ENCODE measurements at regions not wholly inside any gene's neighbourhood (a gene's known extent, or its start where the extent isn't known, plus 50 kb on each side); places are given as distances from the start of the nearest gene placed in this dataset.

- DNase-seq (ENCODE audit: low spot score): no peak
- no peak for TF ChIP-seq CTCF (IDR thresholded peaks at IDR 0.05; ENCODE audit: extremely low read depth, missing control alignments)
These were observed 496.8 kb downstream of the GPAM start for GRCh38 chr10:111686796-111687195.

GRCh38 chr10:111698711-111699110, 484.9 kb downstream of the GPAM start:
- DNase-seq (ENCODE audit: low spot score): no peak
- no peak for TF ChIP-seq CTCF (IDR thresholded peaks at IDR 0.05; ENCODE audit: extremely low read depth, missing control alignments)

- no peak for DNase-seq (ENCODE audit: low spot score)
These were observed 479.6 kb downstream of the GPAM start for GRCh38 chr10:111703986-111704385.

GRCh38 chr10:111705021-111705420, 478.5 kb downstream of the GPAM start:
- no peak for TF ChIP-seq CTCF (IDR thresholded peaks at IDR 0.05; ENCODE audit: extremely low read depth, missing control alignments)
- no peak for DNase-seq (ENCODE audit: low spot score)

More at GRCh38 chr10:111703986-111704385, 479.6 kb downstream of the GPAM start:
- TF ChIP-seq CTCF (IDR thresholded peaks at IDR 0.05; ENCODE audit: extremely low read depth, missing control alignments): no peak

- no peak for DNase-seq (ENCODE audit: low spot score)
- TF ChIP-seq CTCF (IDR thresholded peaks at IDR 0.05; ENCODE audit: extremely low read depth, missing control alignments): no peak
These were observed 477.2 kb downstream of the GPAM start for GRCh38 chr10:111706331-111706730.

GRCh38 chr10:111707076-111707475, 476.5 kb downstream of the GPAM start:
- no peak for TF ChIP-seq CTCF (IDR thresholded peaks at IDR 0.05; ENCODE audit: extremely low read depth, missing control alignments)
- DNase-seq (ENCODE audit: low spot score): no peak

GRCh38 chr10:111709603-111710002, 474.0 kb downstream of the GPAM start:
- DNase-seq (ENCODE audit: low spot score): no peak
- no peak for TF ChIP-seq CTCF (IDR thresholded peaks at IDR 0.05; ENCODE audit: extremely low read depth, missing control alignments)

All from GM20000 (cell line).